Upper lobe of left lung (tissue), 4 donors: ENCODE measurements at regions not wholly inside any gene's neighbourhood (a gene's known extent, or its start where the extent isn't known, plus 50 kb on each side); places are given as distances from the start of the nearest gene placed in this dataset.

Experiments
- CTCF ChIP-seq, 6 experiments: fragments of 450-650 bp in 4 of 6; fragments of 200-600 bp in 2 of 6; sonication (generic) in 2 of 6; IDR thresholded peaks; one replicate each; pipeline ENCODE4 v1.5.1; 2016 to 2019; ENCODE audit warnings: antibody characterized with exemption in 6 of 6
- EP300 ChIP-seq, 4 donors: sonication (generic); formaldehyde crosslinking; IDR thresholded peaks; one replicate each; pipeline ENCODE4 v1.5.1; 2017; ENCODE audit warnings: antibody characterized with exemption in 4 of 4, control low read depth in 2 of 4
- POLR2A ChIP-seq, 4 donors: fragments of 450-650 bp; IDR thresholded peaks; one replicate each; pipeline ENCODE4 v1.5.1; 2016 to 2017; ENCODE audit warnings: antibody characterized with exemption in 4 of 4, mild to moderate bottlenecking in 2 of 4
- POLR2AphosphoS5 ChIP-seq, 2 donors: sonication (generic); formaldehyde crosslinking; IDR thresholded peaks; one replicate each; pipeline ENCODE4 v1.5.1; 2017; ENCODE audit warnings: antibody characterized with exemption in 2 of 2

- TF ChIP-seq POLR2A (IDR thresholded peaks at IDR 0.05) (no peak), CTCF (IDR thresholded peaks at IDR 0.05) (no peak), EP300 (IDR thresholded peaks at IDR 0.05) (no peak), POLR2AphosphoS5 (IDR thresholded peaks at IDR 0.05) (no peak)
Observed at GRCh38 chrX:30982467-30982866, 89.4 kb downstream of the FTHL17 start.
